RWPE2 (cell line): ENCODE measurements at regions not wholly inside any gene's neighbourhood (a gene's known extent, or its start where the extent isn't known, plus 50 kb on each side); places are given as distances from the start of the nearest gene placed in this dataset.

ENCODE experiments used
- ATAC-seq: fragments of 200-7000 bp; cut with Tn5 transposase; 3 replicates; pipeline ENCODE4 v1.9.1; 2021; ENCODE audit warnings: low read depth
- DNase-seq: peaks from one replicate; pipeline ENCODE4 v3.0.0-alpha.2; 2020; ENCODE audit warnings: low spot score
- H3K27ac ChIP-seq: fragments of 450-650 bp; 2 replicates; pipeline ENCODE4 v1.5.1; 2017; ENCODE audit warnings: mild to moderate bottlenecking; ENCODE audit not compliant: poor library complexity, severe bottlenecking
- H3K27me3 ChIP-seq: fragments of 250-450 bp; sonication (Bioruptor Pico); 2 replicates; pipeline ENCODE4 v1.5.1; 2021; ENCODE audit warnings: mild to moderate bottlenecking, moderate library complexity; ENCODE audit not compliant: insufficient read depth, poor library complexity, severe bottlenecking
- H3K36me3 ChIP-seq: fragments of 250-450 bp; sonication (Bioruptor Pico); 2 replicates; pipeline ENCODE4 v1.5.1; 2020; ENCODE audit warnings: low read depth, mild to moderate bottlenecking, moderate library complexity
- H3K4me1 ChIP-seq: fragments of 250-450 bp; sonication (Bioruptor Pico); 2 replicates; pipeline ENCODE4 v1.5.1; 2021; ENCODE audit warnings: mild to moderate bottlenecking, moderate library complexity; ENCODE audit not compliant: insufficient read depth, poor library complexity, severe bottlenecking
- H3K4me3 ChIP-seq: fragments of 250-450 bp; sonication (Bioruptor Pico); 2 replicates; pipeline ENCODE4 v1.5.1; 2021; ENCODE audit warnings: mild to moderate bottlenecking, moderate library complexity; ENCODE audit not compliant: severe bottlenecking
- H3K9me3 ChIP-seq: fragments of 250-450 bp; sonication (Bioruptor Pico); 2 replicates; pipeline ENCODE4 v1.5.1; 2021; ENCODE audit warnings: mild to moderate bottlenecking, moderate library complexity; ENCODE audit not compliant: severe bottlenecking
- CTCF ChIP-seq: fragments of 450-650 bp; IDR thresholded peaks from one replicate; pipeline ENCODE4 v1.5.1; 2017; ENCODE audit warnings: mild to moderate bottlenecking, moderate library complexity; ENCODE audit not compliant: poor library complexity, severe bottlenecking

DNA sequence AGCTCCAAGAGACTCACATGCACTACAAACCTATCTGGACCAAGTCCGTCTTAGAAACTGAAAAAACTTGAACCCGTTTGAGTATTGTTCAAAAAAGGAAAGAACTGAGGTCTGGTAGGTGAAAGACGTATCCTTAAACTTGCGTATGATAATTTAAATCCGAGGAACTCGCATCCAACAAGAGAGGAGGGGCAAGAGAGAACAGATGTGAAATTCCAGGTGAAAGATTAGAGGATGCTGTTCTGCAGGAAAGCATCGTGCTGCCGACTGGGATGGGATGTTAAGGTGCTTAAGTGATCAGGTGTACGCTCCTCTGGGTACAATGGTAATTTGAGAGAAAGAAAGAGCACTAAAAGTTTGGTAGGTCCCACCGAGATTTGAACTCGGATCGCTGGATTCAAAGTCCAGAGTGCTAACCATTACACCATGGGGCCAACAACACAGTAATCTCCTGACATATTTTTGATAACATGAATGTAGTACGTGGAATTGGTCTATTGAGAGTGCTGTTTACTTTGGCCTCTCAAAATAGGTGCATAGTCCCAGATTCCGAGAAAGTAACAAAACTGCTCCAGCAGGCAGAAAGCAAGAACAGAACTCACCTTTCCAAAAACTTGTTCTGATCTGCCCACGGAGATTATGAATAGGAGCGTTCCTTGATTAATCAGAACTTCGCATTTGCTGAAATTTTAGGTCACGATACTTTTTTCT, 53.5 kb upstream of the BTN3A2 start:
- H3K9me3 ChIP-seq, result no peaks in the 10 kb centered on the region
- peak overlapping the region; percentile 45 for H3K4me3 ChIP-seq
- H3K27me3 ChIP-seq, result no peaks in the 10 kb centered on the region
- DNase-seq (no peak), ATAC-seq (peak; percentile 47)
- no peaks in the 10 kb centered on the region for H3K36me3 ChIP-seq
- H3K4me1 ChIP-seq, result peaks cover 11% of the 10 kb centered on the region
- H3K27ac ChIP-seq, result peak overlapping the region; percentile 45
- TF ChIP-seq CTCF, result peak; percentile 13

DNA sequence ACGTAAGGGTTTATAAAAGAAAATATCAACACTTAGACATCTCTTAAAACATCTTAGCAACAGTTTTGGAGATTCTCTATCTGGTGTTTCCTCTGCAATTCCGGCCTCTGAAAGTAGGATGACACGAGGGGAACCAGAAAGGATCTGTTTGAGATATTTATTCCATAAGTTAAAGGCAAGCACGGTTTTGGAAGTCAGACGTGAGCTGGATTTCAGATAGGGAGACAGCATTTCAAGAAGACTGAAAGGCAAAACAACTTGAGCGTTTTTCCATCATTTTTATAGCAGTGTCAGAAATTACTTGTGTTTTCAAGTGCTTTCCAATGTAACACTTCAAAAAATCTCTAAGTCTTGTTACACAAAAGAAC, 52.9 kb upstream of the BTN3A2 start:
- H3K27ac ChIP-seq, result peak overlapping the region; percentile 45

GRCh38 chr6:26312501-26313397, 52.2 kb upstream of the BTN3A2 start:
- peak; percentile 77 for DNase-seq
- ATAC-seq, result peak; percentile 71
- peak overlapping the region; percentile 45 for H3K27ac ChIP-seq

More for the DNA sequence above, 52.9 kb upstream of the BTN3A2 start:
- no peak for TF ChIP-seq CTCF
- Histone ChIP-seq H3K27me3 (no peaks in the 10 kb centered on the region), H3K4me3 (peak overlapping the region; percentile 45), H3K9me3 (no peaks in the 10 kb centered on the region), H3K36me3 (no peaks in the 10 kb centered on the region), H3K4me1 (peaks cover 11% of the 10 kb centered on the region)
- no peak for ATAC-seq
- no peak for DNase-seq

More at GRCh38 chr6:26312501-26313397, 52.2 kb upstream of the BTN3A2 start:
- Histone ChIP-seq H3K9me3 (no peaks in the 10 kb centered on the region), H3K4me3 (peak overlapping the region; percentile 45), H3K4me1 (peaks cover 11% of the 10 kb centered on the region), H3K27me3 (no peaks in the 10 kb centered on the region), H3K36me3 (no peaks in the 10 kb centered on the region)
- TF ChIP-seq CTCF, result no peak
